Right lobe of liver (tissue), 6 donors: ENCODE measurements at regions not wholly inside any gene's neighbourhood (a gene's known extent, or its start where the extent isn't known, plus 50 kb on each side); places are given as distances from the start of the nearest gene placed in this dataset.

Experiments used
- ATAC-seq, 4 donors: fragments of 200-7000 bp; cut with Tn5 transposase; one replicate each; pipeline ENCODE4 v1.9.1; 2020; ENCODE audit warnings: mild to moderate bottlenecking in 4 of 4, moderate library complexity in 4 of 4
- DNase-seq, 3 donors: peaks; one replicate each; pipeline ENCODE4 v3.0.0-alpha.2; 2020
- H3K27ac ChIP-seq, 3 donors: fragments of 200-600 bp; one replicate each; pipeline ENCODE4 v1.8.0; 2022
- H3K27me3 ChIP-seq, 2 donors: fragments of 200-600 bp; one replicate each; pipeline ENCODE4 v1.8.0; 2022
- H3K36me3 ChIP-seq, 4 donors: fragments of 200-600 bp; sonication (generic) in 1 of 4; one replicate each; pipeline versions ENCODE4 v1.5.1 to v1.8.0; 2017 to 2022; ENCODE audit warnings: control low read depth in 1 of 4
- H3K4me1 ChIP-seq, 4 donors: fragments of 200-600 bp; sonication (generic) in 1 of 4; one replicate each; pipeline versions ENCODE4 v1.5.1 to v1.8.0; 2017 to 2022; ENCODE audit warnings: control low read depth in 1 of 4
- H3K4me3 ChIP-seq, 3 donors: fragments of 200-600 bp; one replicate each; pipeline ENCODE4 v1.8.0; 2022
- H3K9me3 ChIP-seq, 4 donors: fragments of 200-600 bp; sonication (generic) in 1 of 4; one replicate each; pipeline versions ENCODE4 v1.5.1 to v1.8.0; 2017 to 2022; ENCODE audit warnings: control low read depth in 1 of 4
- CTCF ChIP-seq, 4 donors: fragments of 200-600 bp in 3 of 4; fragments of 450-650 bp in 1 of 4; IDR thresholded peaks; one replicate each; pipeline versions ENCODE4 v1.5.1 to v1.8.0; 2016 to 2022; ENCODE audit warnings: antibody characterized with exemption in 4 of 4, mild to moderate bottlenecking in 2 of 4
- POLR2A ChIP-seq: fragments of 450-650 bp; IDR thresholded peaks from one replicate; pipeline ENCODE4 v1.6.1; 2017; ENCODE audit warnings: antibody characterized with exemption, mild to moderate bottlenecking
- WGBS: methylation state at CpG from one replicate; pipeline ENCODE4 v1.1.6; 2018; ENCODE audit warnings: low coverage, low lambda C conversion rate; ENCODE audit not compliant: insufficient coverage; ENCODE audit errors: missing lambda C conversion rate; 5-methylcytosine and 5-hydroxymethylcytosine counted together
- intact Hi-C, 2 donors: fragments of 100-400 bp; cut with DNase I; formaldehyde crosslinking; loops; one replicate each; pipeline versions ENCODE4 v1.11.2 to v1.14.1; 2022
- donor health status: DM: no; HTN: yes; CAD: no.
- donor health status: DM: no; HTN: no; CAD: no.
- donor health status: DM: no; HTN: no; CAD: no.
- donor health status: DM: no; HTN: yes; CAD: no.
- donor health status: DM: no; HTN: yes; CAD: no.

- no peak overlapping the region for H3K4me3 ChIP-seq
- intact Hi-C loops: no loop called here
- H3K27me3 ChIP-seq: no peaks in the 10 kb centered on the region
- no peak overlapping the region for H3K27ac ChIP-seq
- TF ChIP-seq POLR2A: no peak
- TF ChIP-seq CTCF (IDR thresholded peaks at IDR 0.05): no peak
- ATAC-seq: no peak
- no peak for DNase-seq
- WGBS: 58% methylated on average over 5 of the region's 5 CpGs
- H3K36me3 ChIP-seq: no peaks in the 10 kb centered on the region
- no peaks in the 10 kb centered on the region for H3K9me3 ChIP-seq
- no peaks in the 10 kb centered on the region for H3K4me1 ChIP-seq
These were observed 56.4 kb upstream of the IYD start for GRCh38 chr6:150312395-150312794.

GRCh38 chr6:150312844-150313584 lies 55.8 kb upstream of the IYD start:
- no peaks in the 10 kb centered on the region for H3K27me3 ChIP-seq
- TF ChIP-seq CTCF (IDR thresholded peaks at IDR 0.05) (no peak), POLR2A (no peak)
- H3K27ac ChIP-seq: no peak overlapping the region
- ATAC-seq (no peak), DNase-seq (no peak)
- no peaks in the 10 kb centered on the region for H3K4me1 ChIP-seq
- WGBS: 71% methylated on average over 6 of the region's 7 CpGs
- no peak overlapping the region for H3K4me3 ChIP-seq
- intact Hi-C loops: no loop called here
- H3K36me3 ChIP-seq: no peaks in the 10 kb centered on the region
- no peaks in the 10 kb centered on the region for H3K9me3 ChIP-seq

GRCh38 chr6:150313781-150314180 lies 55.0 kb upstream of the IYD start:
- no peaks in the 10 kb centered on the region for H3K9me3 ChIP-seq
- H3K36me3 ChIP-seq: no peaks in the 10 kb centered on the region
- no peak overlapping the region for H3K27ac ChIP-seq
- H3K4me3 ChIP-seq: no peak overlapping the region
- TF ChIP-seq POLR2A (no peak), CTCF (IDR thresholded peaks at IDR 0.05) (no peak)
- 41% methylated on average over 2 of the region's 2 CpGs for WGBS
- DNase-seq (no peak), ATAC-seq (no peak)
- no peaks in the 10 kb centered on the region for H3K4me1 ChIP-seq
- H3K27me3 ChIP-seq: no peaks in the 10 kb centered on the region
- intact Hi-C loops: no loop called here

- H3K27me3 ChIP-seq: no peaks in the 10 kb centered on the region
- H3K36me3 ChIP-seq: no peaks in the 10 kb centered on the region
- WGBS: 45% methylated on average over 3 of the region's 5 CpGs
- intact Hi-C loops: no loop called here
- H3K9me3 ChIP-seq: no peaks in the 10 kb centered on the region
- H3K27ac ChIP-seq: no peak overlapping the region
- no peaks in the 10 kb centered on the region for H3K4me1 ChIP-seq
- TF ChIP-seq POLR2A (no peak), CTCF (IDR thresholded peaks at IDR 0.05) (no peak)
- no peak for DNase-seq
- H3K4me3 ChIP-seq: no peak overlapping the region
- no peak for ATAC-seq
These were observed 54.3 kb upstream of the IYD start for GRCh38 chr6:150314230-150315188.
